ENCODE measurements at regions not wholly inside any gene's neighbourhood (a gene's known extent, or its start where the extent isn't known, plus 50 kb on each side); places are given as distances from the start of the nearest gene placed in this dataset.

GRCh38 chr5:33223563-33224284 lies 217.0 kb upstream of the TARS1 start:
- Histone ChIP-seq H3K36me3 (ENCODE audit: control insufficient read depth, insufficient read depth, low read length) (no peaks in the 10 kb centered on the region), H3K4me3 (replicated peaks; ENCODE audit: low read depth, low read length) (no peak overlapping the region), H3K27me3 (replicated peaks; ENCODE audit: control insufficient read depth, insufficient read depth, low read length) (peaks cover 1% of the 10 kb centered on the region)
- no peak for DNase-seq (ENCODE audit: extremely low read depth, insufficient read length)
- TF ChIP-seq CTCF (IDR thresholded peaks at IDR 0.05; ENCODE audit: insufficient read depth, low read length, poor library complexity, severe bottlenecking), result no peak

GRCh38 chr5:33224285-33224961 lies 216.3 kb upstream of the TARS1 start:
- no peak for TF ChIP-seq CTCF (IDR thresholded peaks at IDR 0.05; ENCODE audit: insufficient read depth, low read length, poor library complexity, severe bottlenecking)
- DNase-seq (ENCODE audit: extremely low read depth, insufficient read length), result no peak
- no peaks in the 10 kb centered on the region for H3K36me3 ChIP-seq (ENCODE audit: control insufficient read depth, insufficient read depth, low read length)
- H3K4me3 ChIP-seq (replicated peaks; ENCODE audit: low read depth, low read length), result no peak overlapping the region
- H3K27me3 ChIP-seq (replicated peaks; ENCODE audit: control insufficient read depth, insufficient read depth, low read length), result peaks cover 1% of the 10 kb centered on the region

- H3K27me3 ChIP-seq (replicated peaks; ENCODE audit: control insufficient read depth, insufficient read depth, low read length), result peaks cover 1% of the 10 kb centered on the region
- no peak overlapping the region for H3K4me3 ChIP-seq (replicated peaks; ENCODE audit: low read depth, low read length)
- no peak for TF ChIP-seq CTCF (IDR thresholded peaks at IDR 0.05; ENCODE audit: insufficient read depth, low read length, poor library complexity, severe bottlenecking)
- no peak for DNase-seq (ENCODE audit: extremely low read depth, insufficient read length)
- no peaks in the 10 kb centered on the region for H3K36me3 ChIP-seq (ENCODE audit: control insufficient read depth, insufficient read depth, low read length)
Measured at GRCh38 chr5:33227247-33227646, 213.5 kb upstream of the TARS1 start.

- DNase-seq (ENCODE audit: extremely low read depth, insufficient read length), result no peak
- no peaks in the 10 kb centered on the region for H3K36me3 ChIP-seq (ENCODE audit: control insufficient read depth, insufficient read depth, low read length)
- peaks cover 1% of the 10 kb centered on the region for H3K27me3 ChIP-seq (replicated peaks; ENCODE audit: control insufficient read depth, insufficient read depth, low read length)
- no peak overlapping the region for H3K4me3 ChIP-seq (replicated peaks; ENCODE audit: low read depth, low read length)
- TF ChIP-seq CTCF (IDR thresholded peaks at IDR 0.05; ENCODE audit: insufficient read depth, low read length, poor library complexity, severe bottlenecking), result no peak
Measured at GRCh38 chr5:33227746-33228145, 213.0 kb upstream of the TARS1 start.

GRCh38 chr5:33228149-33228548 lies 212.6 kb upstream of the TARS1 start:
- H3K27me3 ChIP-seq (replicated peaks; ENCODE audit: control insufficient read depth, insufficient read depth, low read length), result peaks cover 1% of the 10 kb centered on the region
- no peak for TF ChIP-seq CTCF (IDR thresholded peaks at IDR 0.05; ENCODE audit: insufficient read depth, low read length, poor library complexity, severe bottlenecking)
- DNase-seq (ENCODE audit: extremely low read depth, insufficient read length), result no peak
- H3K4me3 ChIP-seq (replicated peaks; ENCODE audit: low read depth, low read length), result no peak overlapping the region
- H3K36me3 ChIP-seq (ENCODE audit: control insufficient read depth, insufficient read depth, low read length), result no peaks in the 10 kb centered on the region

All from GM06990 (cell line).